LNCaP clone FGC (cell line): ENCODE measurements at regions not wholly inside any gene's neighbourhood (a gene's known extent, or its start where the extent isn't known, plus 50 kb on each side); places are given as distances from the start of the nearest gene placed in this dataset.

Experiments used
- DNase-seq: peaks from one replicate; pipeline ENCODE4 v3.0.0-alpha.2; 2011; ENCODE audit warnings: low read depth
- H3K4me3 ChIP-seq: 2 replicates; pipeline ENCODE4 v1.5.1; 2011; ENCODE audit warnings: mild to moderate bottlenecking, low read depth, low read length, control low read depth
- TF ChIP-seq, protein P1 (sequence below): IDR thresholded peaks from 2 replicates; pipeline ENCODE4 v1.5.1; 2012; ENCODE audit warnings: mild to moderate bottlenecking; ENCODE audit not compliant: control insufficient read depth, insufficient read depth; ENCODE audit errors: extremely low read depth

- no peak for DNase-seq
- TF ChIP-seq, protein P1, sequence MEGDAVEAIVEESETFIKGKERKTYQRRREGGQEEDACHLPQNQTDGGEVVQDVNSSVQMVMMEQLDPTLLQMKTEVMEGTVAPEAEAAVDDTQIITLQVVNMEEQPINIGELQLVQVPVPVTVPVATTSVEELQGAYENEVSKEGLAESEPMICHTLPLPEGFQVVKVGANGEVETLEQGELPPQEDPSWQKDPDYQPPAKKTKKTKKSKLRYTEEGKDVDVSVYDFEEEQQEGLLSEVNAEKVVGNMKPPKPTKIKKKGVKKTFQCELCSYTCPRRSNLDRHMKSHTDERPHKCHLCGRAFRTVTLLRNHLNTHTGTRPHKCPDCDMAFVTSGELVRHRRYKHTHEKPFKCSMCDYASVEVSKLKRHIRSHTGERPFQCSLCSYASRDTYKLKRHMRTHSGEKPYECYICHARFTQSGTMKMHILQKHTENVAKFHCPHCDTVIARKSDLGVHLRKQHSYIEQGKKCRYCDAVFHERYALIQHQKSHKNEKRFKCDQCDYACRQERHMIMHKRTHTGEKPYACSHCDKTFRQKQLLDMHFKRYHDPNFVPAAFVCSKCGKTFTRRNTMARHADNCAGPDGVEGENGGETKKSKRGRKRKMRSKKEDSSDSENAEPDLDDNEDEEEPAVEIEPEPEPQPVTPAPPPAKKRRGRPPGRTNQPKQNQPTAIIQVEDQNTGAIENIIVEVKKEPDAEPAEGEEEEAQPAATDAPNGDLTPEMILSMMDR: 0 out of 2 replicates have a peak, but pooled peaks have one; percentile 10
- H3K4me3 ChIP-seq: no peak overlapping the region
Observed at GRCh38 chr18:39486268-39486667, 1920.7 kb upstream of the CELF4 start.

GRCh38 chr18:39485696-39486095 is 1920.1 kb upstream of the CELF4 start:
- H3K4me3 ChIP-seq: no peak overlapping the region
- TF ChIP-seq, protein P1: no peak
- DNase-seq: no peak

DNA sequence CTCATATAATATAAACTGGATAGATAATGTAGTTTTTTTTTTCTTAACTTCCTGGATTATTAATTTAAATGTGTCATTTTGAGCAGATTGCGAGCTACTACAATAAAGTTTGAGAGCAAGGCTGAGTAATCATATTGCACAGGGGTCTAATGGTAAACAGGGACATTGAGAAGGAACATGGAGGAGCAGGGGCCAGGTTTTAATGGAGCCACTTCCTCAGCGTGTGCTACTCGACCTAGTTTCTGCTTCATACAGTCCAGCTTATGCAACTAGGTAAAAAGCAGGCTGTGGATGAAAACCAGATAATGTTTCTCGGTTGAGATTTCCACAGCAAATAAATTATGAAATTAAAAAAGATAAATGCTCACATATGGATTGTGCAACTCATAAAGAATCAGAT is 1915.7 kb upstream of the CELF4 start:
- no peak for DNase-seq
- H3K4me3 ChIP-seq: no peak overlapping the region
- TF ChIP-seq, protein P1: no peak

GRCh38 chr18:39480494-39481195 is 1915.0 kb upstream of the CELF4 start:
- DNase-seq: no peak
- TF ChIP-seq, protein P1: no peak
- no peak overlapping the region for H3K4me3 ChIP-seq

DNA sequence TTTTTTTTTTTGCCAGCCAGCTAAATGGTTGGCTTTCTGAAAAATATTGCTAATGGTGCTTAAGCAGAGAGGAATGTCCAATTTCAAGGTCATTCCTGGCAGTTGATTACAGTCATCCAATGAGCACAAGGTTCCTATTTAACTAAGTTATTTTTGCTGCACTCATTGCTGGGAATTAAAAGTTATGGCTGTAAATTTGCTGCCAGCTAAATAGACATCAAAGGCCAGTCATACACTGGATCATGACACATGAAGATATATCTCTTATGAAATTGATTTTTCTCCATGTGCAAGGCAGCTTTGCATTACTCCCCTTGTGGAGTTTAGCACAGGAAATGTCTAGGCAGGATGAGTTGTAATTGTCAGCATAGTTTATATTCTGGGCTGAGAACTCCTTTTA is 1898.4 kb upstream of the CELF4 start:
- TF ChIP-seq, protein P1: no peak
- no peak overlapping the region for H3K4me3 ChIP-seq
- no peak for DNase-seq

DNA sequence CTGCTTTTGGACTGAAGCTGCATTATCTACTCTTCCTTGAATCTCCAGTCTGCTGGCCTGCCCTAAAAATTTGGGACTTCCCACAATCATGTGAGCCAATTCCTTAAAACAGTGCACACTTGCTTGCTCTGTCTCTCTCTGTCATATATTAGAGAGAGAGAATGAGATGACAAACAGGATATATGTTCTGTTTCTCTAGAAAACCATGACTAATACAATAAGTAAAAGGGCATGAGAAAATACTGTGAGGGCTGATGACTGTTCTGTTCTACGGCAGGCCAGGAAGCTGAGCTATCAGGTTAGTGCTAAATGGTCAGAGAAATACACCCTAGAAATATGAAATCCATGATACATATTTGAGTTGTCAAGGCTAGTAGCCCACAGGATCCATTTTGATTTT is 1896.8 kb upstream of the CELF4 start:
- no peak for DNase-seq
- TF ChIP-seq, protein P1: no peak
- no peak overlapping the region for H3K4me3 ChIP-seq

DNA sequence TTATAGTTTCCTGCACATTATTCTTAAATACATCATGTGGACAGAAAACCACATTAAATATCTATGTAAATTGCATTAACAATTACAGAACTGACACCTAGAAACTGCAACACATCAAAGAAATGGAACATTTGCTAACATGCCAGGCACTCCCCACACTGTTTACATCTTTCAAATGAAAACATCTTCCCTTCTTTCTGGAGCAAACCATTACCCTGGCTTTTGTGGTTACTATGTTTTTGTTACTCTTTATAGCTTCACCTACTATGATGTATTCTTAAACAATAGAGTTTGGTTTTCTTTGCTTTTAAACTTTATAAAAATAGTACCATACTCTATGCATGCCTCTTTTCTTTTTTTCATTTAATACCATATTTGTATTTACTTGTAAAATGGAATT is 1894.5 kb upstream of the CELF4 start:
- no peak overlapping the region for H3K4me3 ChIP-seq
- no peak for DNase-seq
- TF ChIP-seq, protein P1: no peak
